ENCODE measurements at regions not wholly inside any gene's neighbourhood (a gene's known extent, or its start where the extent isn't known, plus 50 kb on each side); places are given as distances from the start of the nearest gene placed in this dataset.

GRCh38 chrX:97995834-97996233 is 1112.1 kb downstream of the RPA4 start:
- ChIA-PET CTCF (no interaction called here), POLR2A (no interaction called here)
- no peak for DNase-seq (ENCODE audit: low read depth)
- no peak overlapping the region for H3K4me3 ChIP-seq (ENCODE audit: low read depth, low read length)
- no peak for TF ChIP-seq CTCF (IDR thresholded peaks at IDR 0.05; ENCODE audit: insufficient read depth, low read depth, low read length)
- no peaks in the 10 kb centered on the region for H3K36me3 ChIP-seq (ENCODE audit: control insufficient read depth, insufficient read depth, low read length)
- no peaks in the 10 kb centered on the region for H3K27me3 ChIP-seq (ENCODE audit: control insufficient read depth, insufficient read depth, low read length)

GRCh38 chrX:98028691-98029090 is 1145.0 kb downstream of the RPA4 start:
- no peaks in the 10 kb centered on the region for H3K36me3 ChIP-seq (ENCODE audit: control insufficient read depth, insufficient read depth, low read length)
- no peak overlapping the region for H3K4me3 ChIP-seq (ENCODE audit: low read depth, low read length)
- TF ChIP-seq CTCF (IDR thresholded peaks at IDR 0.05; ENCODE audit: insufficient read depth, low read depth, low read length): no peak
- CTCF ChIA-PET: no interaction called here
- no peaks in the 10 kb centered on the region for H3K27me3 ChIP-seq (ENCODE audit: control insufficient read depth, insufficient read depth, low read length)
- POLR2A ChIA-PET: no interaction called here
- no peak for DNase-seq (ENCODE audit: low read depth)

- Histone ChIP-seq H3K27me3 (ENCODE audit: control insufficient read depth, insufficient read depth, low read length) (no peaks in the 10 kb centered on the region), H3K4me3 (ENCODE audit: low read depth, low read length) (no peak overlapping the region), H3K36me3 (ENCODE audit: control insufficient read depth, insufficient read depth, low read length) (no peaks in the 10 kb centered on the region)
- ChIA-PET CTCF (no interaction called here), POLR2A (no interaction called here)
- TF ChIP-seq CTCF (IDR thresholded peaks at IDR 0.05; ENCODE audit: insufficient read depth, low read depth, low read length): no peak
- no peak for DNase-seq (ENCODE audit: low read depth)
Observed at GRCh38 chrX:98029861-98030260, 1146.2 kb downstream of the RPA4 start.

GRCh38 chrX:98057176-98057575 is 1173.5 kb downstream of the RPA4 start:
- no peak overlapping the region for H3K4me3 ChIP-seq (ENCODE audit: low read depth, low read length)
- ChIA-PET CTCF (no interaction called here), POLR2A (no interaction called here)
- TF ChIP-seq CTCF (IDR thresholded peaks at IDR 0.05; ENCODE audit: insufficient read depth, low read depth, low read length): no peak
- no peak for DNase-seq (ENCODE audit: low read depth)
- H3K27me3 ChIP-seq (ENCODE audit: control insufficient read depth, insufficient read depth, low read length): no peaks in the 10 kb centered on the region
- no peaks in the 10 kb centered on the region for H3K36me3 ChIP-seq (ENCODE audit: control insufficient read depth, insufficient read depth, low read length)

- H3K27me3 ChIP-seq (ENCODE audit: control insufficient read depth, insufficient read depth, low read length): no peaks in the 10 kb centered on the region
- ChIA-PET CTCF (no interaction called here), POLR2A (no interaction called here)
- no peak overlapping the region for H3K4me3 ChIP-seq (ENCODE audit: low read depth, low read length)
- no peak for DNase-seq (ENCODE audit: low read depth)
- TF ChIP-seq CTCF (IDR thresholded peaks at IDR 0.05; ENCODE audit: insufficient read depth, low read depth, low read length): no peak
- no peaks in the 10 kb centered on the region for H3K36me3 ChIP-seq (ENCODE audit: control insufficient read depth, insufficient read depth, low read length)
Observed at GRCh38 chrX:98065151-98065550, 1181.4 kb downstream of the RPA4 start.
